SU-DHL-6 (cell line): ENCODE measurements at regions not wholly inside any gene's neighbourhood (a gene's known extent, or its start where the extent isn't known, plus 50 kb on each side); places are given as distances from the start of the nearest gene placed in this dataset.

Source experiments
- CTCF ChIP-seq: fragments of 200-600 bp; sonication (generic); IDR thresholded peaks from one replicate; pipeline ENCODE4 v1.5.1; 2017; ENCODE audit warnings: antibody characterized with exemption, mild to moderate bottlenecking, low read length, moderate library complexity; ENCODE audit not compliant: insufficient read depth, poor library complexity, severe bottlenecking
- EZH2phosphoT487 ChIP-seq: fragments of 200-600 bp; sonication (generic), shearing (Covaris generic); conservative IDR thresholded peaks from 2 replicates; pipeline ENCODE4 v1.6.1; 2018; ENCODE audit warnings: mild to moderate bottlenecking, antibody characterized with exemption, low read length, moderate library complexity, mixed read lengths

DNA sequence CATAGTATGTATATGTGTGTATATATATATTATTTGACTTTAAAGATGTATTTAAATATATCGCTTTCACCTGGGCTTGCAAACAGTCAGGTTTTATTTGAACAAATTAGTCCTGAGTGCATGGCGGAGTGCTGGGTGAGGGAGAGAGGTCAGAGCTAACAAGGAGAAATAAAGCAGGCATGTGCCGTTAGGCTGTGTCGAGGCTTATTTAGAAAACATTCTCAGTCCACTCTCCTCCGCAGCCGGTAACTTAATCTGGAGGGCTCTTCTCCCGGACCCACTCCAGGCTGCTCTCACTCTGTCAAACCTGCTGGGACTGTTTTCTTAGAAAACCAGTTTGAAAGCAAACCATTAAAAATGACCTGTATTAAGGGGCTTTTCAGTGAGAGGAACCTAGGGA is 455.9 kb downstream of the MN1 start:
- TF ChIP-seq CTCF, result no peak
- no peak for TF ChIP-seq EZH2phosphoT487
